PC-9 (cell line): ENCODE measurements at regions not wholly inside any gene's neighbourhood (a gene's known extent, or its start where the extent isn't known, plus 50 kb on each side); places are given as distances from the start of the nearest gene placed in this dataset.

ENCODE experiments used
- BruUV-seq: library from RNA; stranded (reverse); fragments of 400-500 nt; replicated peaks from 2 replicates; lab custom pipeline; 2021; lab: Mats Ljungman, UMichigan
- CTCF ChIA-PET: fragments of 300-600 bp; sonication (Branson Sonifier 250); formaldehyde crosslinking; loops from one replicate; lab custom pipeline; 2022; ENCODE audit warnings: antibody characterized with exemption; lab: Charles Lee
- POLR2A ChIA-PET: fragments of 300-600 bp; sonication (Branson Sonifier 250); formaldehyde crosslinking; loops from one replicate; lab custom pipeline; 2022; ENCODE audit warnings: antibody characterized with exemption; ENCODE audit not compliant: unreplicated experiment; lab: Charles Lee
- DNase-seq, 2 experiments: peaks; one replicate each; pipeline versions ENCODE4 v3.0.0 to v3.0.0-alpha.2; 2015 to 2022; ENCODE audit warnings: mixed read lengths in 1 of 2
- H2AFZ ChIP-seq: fragments of 200-600 bp; sonication (generic); 2 replicates; pipeline ENCODE4 v1.8.1; 2017; ENCODE audit warnings: antibody characterized with exemption
- H3F3A ChIP-seq: fragments of 200-600 bp; sonication (generic); 2 replicates; pipeline ENCODE4 v1.8.1; 2017; ENCODE audit warnings: antibody characterized with exemption, mild to moderate bottlenecking, low read depth; ENCODE audit not compliant: insufficient read depth
- H3K27ac ChIP-seq: fragments of 200-600 bp; sonication (generic); 2 replicates; pipeline ENCODE4 v1.6.1; 2016; ENCODE audit warnings: mixed run types
- H3K27me3 ChIP-seq: fragments of 200-600 bp; sonication (generic); 2 replicates; pipeline ENCODE4 v1.6.1; 2016; ENCODE audit warnings: low read depth, mixed run types; ENCODE audit not compliant: insufficient read depth
- H3K36me3 ChIP-seq: fragments of 200-600 bp; sonication (generic); 2 replicates; pipeline ENCODE4 v1.6.1; 2016; ENCODE audit warnings: low read depth, mixed run types
- H3K4me1 ChIP-seq: fragments of 200-600 bp; sonication (generic); replicated peaks from 2 replicates; pipeline ENCODE4 v1.6.1; 2016; ENCODE audit warnings: mixed run types; ENCODE audit not compliant: insufficient read depth
- H3K4me2 ChIP-seq: fragments of 200-600 bp; sonication (generic); 2 replicates; pipeline ENCODE4 v1.6.1; 2017; ENCODE audit warnings: mixed run types
- H3K4me3 ChIP-seq: fragments of 200-600 bp; sonication (generic); 2 replicates; pipeline ENCODE4 v1.6.1; 2016; ENCODE audit warnings: mixed run types
- H3K79me2 ChIP-seq: fragments of 200-600 bp; sonication (generic); 2 replicates; pipeline ENCODE4 v1.6.1; 2017; ENCODE audit warnings: low read depth, mixed run types
- H3K9me2 ChIP-seq: fragments of 200-600 bp; sonication (generic); 2 replicates; pipeline ENCODE4 v1.8.1; 2017; ENCODE audit warnings: mild to moderate bottlenecking; ENCODE audit not compliant: insufficient read depth
- H3K9me3 ChIP-seq: fragments of 200-600 bp; sonication (generic); 2 replicates; pipeline ENCODE4 v1.8.1; 2016; ENCODE audit warnings: low read depth; ENCODE audit not compliant: insufficient read depth
- H4K20me1 ChIP-seq: fragments of 200-600 bp; sonication (generic); 2 replicates; pipeline ENCODE4 v1.8.1; 2017; ENCODE audit not compliant: insufficient read depth
- EZH2 ChIP-seq: fragments of 200-600 bp; sonication (generic); IDR thresholded peaks from 2 replicates; pipeline ENCODE4 v1.8.0; 2017; ENCODE audit warnings: antibody characterized with exemption, low read depth
- intact Hi-C: fragments of 100-400 bp; cut with micrococcal nuclease; formaldehyde crosslinking; loops from one replicate; pipeline ENCODE4 v1.10.0; 2022; ENCODE audit not compliant: unreplicated experiment
- TF ChIP-seq, protein P1 (sequence below): fragments of 200-600 bp; sonication (generic); conservative IDR thresholded peaks from 2 replicates; pipeline ENCODE4 v1.6.1; 2017; ENCODE audit warnings: mixed run types, antibody characterized with exemption, mild to moderate bottlenecking, moderate library complexity

DNA sequence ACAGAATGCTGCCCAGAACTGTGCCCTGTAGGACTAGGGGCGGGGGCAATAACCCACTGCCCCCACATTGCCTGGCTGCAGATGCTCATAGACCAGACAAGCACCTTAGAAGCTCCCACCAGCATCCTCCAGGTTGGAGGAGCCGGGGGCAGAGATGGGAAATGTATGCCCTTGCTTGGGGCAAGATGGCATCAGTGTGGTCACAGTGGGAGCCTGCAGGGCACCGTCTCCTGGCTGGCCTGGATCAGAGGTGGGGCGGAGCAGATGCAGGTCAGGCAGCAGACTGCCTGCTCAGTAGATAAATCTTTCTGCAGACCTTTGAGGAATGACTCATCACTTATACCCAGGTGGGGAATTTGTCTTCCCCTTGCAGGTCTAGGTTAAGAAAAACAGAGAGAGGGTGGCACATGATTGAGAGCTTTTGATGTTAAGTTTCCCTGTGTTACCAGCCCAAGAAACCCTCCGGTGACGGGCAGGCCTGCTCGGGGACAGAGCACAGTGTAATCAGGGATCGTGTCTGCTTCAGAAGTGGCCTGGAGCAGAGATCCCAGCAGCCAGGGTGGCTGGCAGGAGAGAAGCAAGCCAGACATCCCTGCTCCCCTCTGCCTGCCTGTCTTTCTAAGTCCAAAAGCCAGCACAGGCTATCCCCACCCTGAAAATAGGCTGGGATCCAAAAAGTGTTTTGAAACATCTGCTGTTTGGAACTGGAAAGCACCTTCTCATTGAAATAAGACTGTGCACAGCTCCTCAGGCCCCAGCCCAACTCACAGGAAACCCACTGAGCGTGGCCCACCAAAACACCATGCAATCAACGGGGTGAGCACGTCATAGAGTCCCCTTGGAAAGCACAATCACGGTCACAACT, 50.7 kb upstream of the RPL38 start:
- no peak overlapping the region for H3K4me3 ChIP-seq
- no peaks in the 10 kb centered on the region for H3K4me1 ChIP-seq
- H3F3A ChIP-seq: no peaks in the 10 kb centered on the region
- BruUV-seq: no TSS peak
- H3K9me3 ChIP-seq: no peaks in the 10 kb centered on the region
- peak; percentile 24 to 44 for DNase-seq
- no peaks in the 10 kb centered on the region for H3K79me2 ChIP-seq
- no peaks in the 10 kb centered on the region for H3K36me3 ChIP-seq
- no peak overlapping the region for H3K27ac ChIP-seq
- no peaks in the 10 kb centered on the region; the same call in 1 of the 2 replicates for H3K9me2 ChIP-seq
- CTCF ChIA-PET: no interaction called here
- no peak for TF ChIP-seq EZH2
- TF ChIP-seq, protein P1, sequence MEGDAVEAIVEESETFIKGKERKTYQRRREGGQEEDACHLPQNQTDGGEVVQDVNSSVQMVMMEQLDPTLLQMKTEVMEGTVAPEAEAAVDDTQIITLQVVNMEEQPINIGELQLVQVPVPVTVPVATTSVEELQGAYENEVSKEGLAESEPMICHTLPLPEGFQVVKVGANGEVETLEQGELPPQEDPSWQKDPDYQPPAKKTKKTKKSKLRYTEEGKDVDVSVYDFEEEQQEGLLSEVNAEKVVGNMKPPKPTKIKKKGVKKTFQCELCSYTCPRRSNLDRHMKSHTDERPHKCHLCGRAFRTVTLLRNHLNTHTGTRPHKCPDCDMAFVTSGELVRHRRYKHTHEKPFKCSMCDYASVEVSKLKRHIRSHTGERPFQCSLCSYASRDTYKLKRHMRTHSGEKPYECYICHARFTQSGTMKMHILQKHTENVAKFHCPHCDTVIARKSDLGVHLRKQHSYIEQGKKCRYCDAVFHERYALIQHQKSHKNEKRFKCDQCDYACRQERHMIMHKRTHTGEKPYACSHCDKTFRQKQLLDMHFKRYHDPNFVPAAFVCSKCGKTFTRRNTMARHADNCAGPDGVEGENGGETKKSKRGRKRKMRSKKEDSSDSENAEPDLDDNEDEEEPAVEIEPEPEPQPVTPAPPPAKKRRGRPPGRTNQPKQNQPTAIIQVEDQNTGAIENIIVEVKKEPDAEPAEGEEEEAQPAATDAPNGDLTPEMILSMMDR: no peak
- POLR2A ChIA-PET: interaction anchor here (0.6 kb wide), 1 partner anchor 8 kb away, joined by 3 read pairs; no protein-coding TSS in a partner anchor
- H4K20me1 ChIP-seq: no peaks in the 10 kb centered on the region
- H2AFZ ChIP-seq: no peak overlapping the region
- intact Hi-C loops: no loop called here
- H3K4me2 ChIP-seq: no peak overlapping the region
- H3K27me3 ChIP-seq: peaks cover 91% of the 10 kb centered on the region

DNA sequence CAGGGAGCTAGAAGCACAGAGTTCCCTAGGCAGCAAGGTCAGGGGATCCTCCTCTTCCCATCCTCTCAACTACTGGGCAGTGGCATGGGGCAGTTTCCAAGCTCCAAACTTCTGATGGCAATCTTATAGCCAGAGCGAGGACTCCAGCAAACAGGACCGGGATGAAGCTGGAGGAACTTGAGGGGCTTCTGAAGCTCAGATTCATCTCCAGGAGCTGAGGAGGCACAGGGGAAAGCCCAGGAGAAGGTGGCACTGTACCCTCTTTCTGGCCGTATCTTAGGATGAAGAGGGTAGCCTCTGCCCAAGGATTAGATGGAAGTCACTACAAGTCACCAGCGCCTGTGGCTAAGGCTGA, 50.0 kb upstream of the RPL38 start:
- Histone ChIP-seq H3K36me3 (no peaks in the 10 kb centered on the region), H3K27me3 (peaks cover 94% of the 10 kb centered on the region), H3F3A (no peaks in the 10 kb centered on the region), H3K4me2 (no peak overlapping the region), H3K4me3 (no peak overlapping the region), H3K4me1 (no peaks in the 10 kb centered on the region), H2AFZ (no peak overlapping the region), H4K20me1 (no peaks in the 10 kb centered on the region), H3K9me3 (no peaks in the 10 kb centered on the region), H3K79me2 (no peaks in the 10 kb centered on the region), H3K27ac (no peak overlapping the region), H3K9me2 (no peaks in the 10 kb centered on the region; the same call in 1 of the 2 replicates)
- BruUV-seq: no TSS peak
- DNase-seq: no peak
- ChIA-PET CTCF (no interaction called here), POLR2A (interaction anchor here (0.6 kb wide), 1 partner anchor 8 kb away, joined by 3 read pairs; no protein-coding TSS in a partner anchor)
- TF ChIP-seq EZH2: no peak
- TF ChIP-seq, protein P1: no peak
- intact Hi-C loops: no loop called here
